Fibroblast of mammary gland (primary cell): ENCODE measurements at regions not wholly inside any gene's neighbourhood (a gene's known extent, or its start where the extent isn't known, plus 50 kb on each side); places are given as distances from the start of the nearest gene placed in this dataset.

Source experiments
- DNase-seq: peaks from one replicate; pipeline ENCODE4 v3.0.0-alpha.2; 2010; ENCODE audit warnings: low read depth
- H3K4me3 ChIP-seq: 2 replicates; pipeline ENCODE4 v1.5.1; 2011; ENCODE audit warnings: low read depth, mild to moderate bottlenecking, low read length, moderate library complexity; ENCODE audit not compliant: control insufficient read depth
- TF ChIP-seq, protein P1 (sequence below): conservative IDR thresholded peaks from 2 replicates; pipeline ENCODE4 v1.5.1; 2011; ENCODE audit warnings: low read depth, low read length, inconsistent platforms; ENCODE audit not compliant: control insufficient read depth, insufficient read depth

DNA sequence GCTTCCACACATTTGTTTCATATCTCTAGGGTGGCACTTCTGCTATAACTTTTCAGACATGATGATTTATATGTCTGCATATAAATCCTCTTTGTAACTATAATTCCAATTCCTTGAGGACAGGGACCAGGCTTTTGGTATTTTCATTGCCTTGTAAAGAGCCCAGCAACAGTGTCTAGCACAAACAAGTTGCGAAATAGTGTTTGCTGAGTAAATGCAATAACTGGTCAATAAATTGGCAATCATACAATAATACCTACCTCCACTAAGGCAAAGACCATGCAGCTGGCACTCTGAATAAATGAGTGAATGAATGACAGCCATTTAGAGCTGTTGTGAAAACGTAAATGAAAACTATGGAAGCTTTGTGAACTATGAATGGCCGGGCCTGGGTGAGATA, 564.0 kb upstream of the ZNF462 start:
- TF ChIP-seq, protein P1, sequence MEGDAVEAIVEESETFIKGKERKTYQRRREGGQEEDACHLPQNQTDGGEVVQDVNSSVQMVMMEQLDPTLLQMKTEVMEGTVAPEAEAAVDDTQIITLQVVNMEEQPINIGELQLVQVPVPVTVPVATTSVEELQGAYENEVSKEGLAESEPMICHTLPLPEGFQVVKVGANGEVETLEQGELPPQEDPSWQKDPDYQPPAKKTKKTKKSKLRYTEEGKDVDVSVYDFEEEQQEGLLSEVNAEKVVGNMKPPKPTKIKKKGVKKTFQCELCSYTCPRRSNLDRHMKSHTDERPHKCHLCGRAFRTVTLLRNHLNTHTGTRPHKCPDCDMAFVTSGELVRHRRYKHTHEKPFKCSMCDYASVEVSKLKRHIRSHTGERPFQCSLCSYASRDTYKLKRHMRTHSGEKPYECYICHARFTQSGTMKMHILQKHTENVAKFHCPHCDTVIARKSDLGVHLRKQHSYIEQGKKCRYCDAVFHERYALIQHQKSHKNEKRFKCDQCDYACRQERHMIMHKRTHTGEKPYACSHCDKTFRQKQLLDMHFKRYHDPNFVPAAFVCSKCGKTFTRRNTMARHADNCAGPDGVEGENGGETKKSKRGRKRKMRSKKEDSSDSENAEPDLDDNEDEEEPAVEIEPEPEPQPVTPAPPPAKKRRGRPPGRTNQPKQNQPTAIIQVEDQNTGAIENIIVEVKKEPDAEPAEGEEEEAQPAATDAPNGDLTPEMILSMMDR = no peak
- H3K4me3 ChIP-seq = no peak overlapping the region
- no peak for DNase-seq

DNA sequence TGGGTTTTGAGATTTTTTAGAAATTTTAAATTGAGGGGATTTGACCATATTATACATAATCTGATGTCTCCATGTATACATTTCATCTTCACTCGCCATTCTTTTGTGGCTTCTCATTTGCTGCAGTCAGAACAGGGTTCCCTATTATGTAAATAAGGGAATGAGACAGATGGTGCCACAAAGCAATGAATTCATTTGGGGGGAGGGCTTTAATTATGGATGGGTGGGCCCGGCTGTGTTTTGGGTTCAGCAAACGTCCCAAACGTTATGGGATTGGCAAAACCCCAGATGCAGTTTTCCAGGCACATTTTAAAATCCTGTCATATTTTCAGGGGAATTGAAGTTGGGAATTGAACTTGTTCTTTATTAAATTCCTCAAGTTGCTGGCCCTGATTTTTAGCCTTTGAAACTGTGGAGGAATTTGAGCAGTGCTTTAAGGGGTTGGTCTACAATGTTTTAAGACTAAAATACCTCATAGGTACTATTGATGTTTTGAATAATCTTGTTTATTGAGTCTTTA, 558.5 kb upstream of the ZNF462 start:
- H3K4me3 ChIP-seq = no peak overlapping the region
- TF ChIP-seq, protein P1 = no peak
- no peak for DNase-seq

DNA sequence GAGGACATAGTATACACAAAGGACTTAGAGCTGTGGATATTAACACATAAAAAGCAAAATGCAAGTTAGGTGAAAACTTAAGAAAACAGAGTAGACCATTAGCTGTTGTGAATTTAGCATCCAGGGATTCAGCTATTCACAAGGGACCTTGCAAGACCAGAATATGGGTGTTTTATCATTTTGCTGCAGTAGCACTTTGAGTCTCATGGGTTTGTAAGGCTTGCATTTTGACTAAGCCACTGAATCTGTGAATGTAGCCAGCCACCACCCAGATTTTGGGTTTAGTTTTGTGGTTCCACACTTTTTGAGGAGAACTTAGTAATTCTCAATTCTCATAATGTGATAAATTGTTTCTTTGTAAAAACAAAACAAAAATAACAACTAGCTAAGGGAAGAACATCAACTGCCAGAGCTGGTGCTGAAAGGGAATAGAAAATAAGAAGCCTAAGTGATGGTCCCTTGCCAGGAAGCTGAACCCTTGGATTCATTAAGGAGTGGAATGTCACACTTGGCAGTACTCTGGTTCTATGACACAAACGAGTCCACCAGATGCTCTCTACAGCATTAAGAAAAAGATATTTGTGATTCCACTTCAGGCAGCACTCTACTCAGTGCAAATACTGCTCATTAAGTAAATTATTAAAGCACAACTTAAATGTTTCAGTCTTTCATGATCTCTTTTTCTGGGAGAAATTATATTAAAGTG, 557.4 kb upstream of the ZNF462 start:
- TF ChIP-seq, protein P1 = no peak
- DNase-seq = no peak
- H3K4me3 ChIP-seq = no peak overlapping the region

DNA sequence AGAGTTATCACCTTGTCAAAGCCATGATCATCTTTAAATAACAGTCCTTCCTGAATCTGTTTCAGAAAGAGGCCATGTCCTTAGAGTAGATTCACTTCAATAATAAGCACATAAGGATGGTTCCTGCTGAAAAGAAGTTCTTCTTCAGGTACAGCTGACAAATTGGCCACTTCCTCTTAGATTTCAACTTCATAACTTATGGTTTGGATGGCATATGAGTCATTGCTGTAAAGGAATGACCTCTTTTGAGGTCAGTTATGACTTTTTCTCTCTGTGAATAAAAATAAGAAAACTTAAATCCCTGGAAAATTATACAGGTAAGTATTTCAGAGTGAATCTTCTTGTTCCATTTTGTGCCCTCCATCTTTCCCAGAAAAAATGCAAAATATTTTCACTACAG, 555.3 kb upstream of the ZNF462 start:
- DNase-seq = peak; percentile 6
- H3K4me3 ChIP-seq = no peak overlapping the region
- TF ChIP-seq, protein P1 = no peak

DNA sequence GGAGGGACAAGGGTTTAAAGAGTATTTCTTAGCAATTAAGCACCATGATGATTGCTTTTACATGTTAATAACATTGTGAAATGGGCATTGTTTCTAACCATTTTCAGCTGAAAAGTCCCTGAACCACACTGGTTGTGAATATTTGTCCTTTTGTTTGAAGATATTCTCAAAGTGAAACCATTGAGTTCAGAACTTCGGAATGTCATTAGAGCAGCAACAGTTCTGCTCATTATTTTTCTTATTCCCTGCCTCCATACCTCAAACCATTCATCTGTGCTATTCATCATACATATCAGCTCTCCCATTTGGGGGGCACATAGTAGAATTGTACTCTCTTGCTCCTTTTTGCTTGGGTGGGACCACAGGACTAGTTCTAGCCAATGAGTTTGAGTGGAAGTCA, 553.0 kb upstream of the ZNF462 start:
- no peak overlapping the region for H3K4me3 ChIP-seq
- TF ChIP-seq, protein P1 = no peak

DNA sequence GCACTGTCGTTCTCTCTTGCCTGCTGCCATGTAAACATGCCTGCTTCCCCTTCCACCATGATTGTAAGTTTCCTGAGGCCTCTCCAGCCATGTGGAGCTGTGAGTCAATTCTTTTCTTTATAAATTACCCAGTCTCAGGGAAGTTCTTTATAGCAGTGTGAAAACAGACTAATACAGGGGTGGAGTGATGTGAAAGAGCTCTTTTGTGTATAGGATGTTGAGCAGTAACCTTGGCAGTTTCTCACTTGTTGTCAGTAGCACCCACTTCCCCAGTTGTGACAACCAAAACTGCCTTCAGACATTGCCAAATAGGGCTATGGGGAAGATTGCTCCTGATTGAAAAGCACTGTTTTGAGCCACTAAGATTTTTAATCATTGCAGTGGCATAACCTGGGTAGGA, 552.2 kb upstream of the ZNF462 start:
- H3K4me3 ChIP-seq = no peak overlapping the region
- TF ChIP-seq, protein P1 = no peak
- DNase-seq = no peak

More for the DNA sequence above, 553.0 kb upstream of the ZNF462 start:
- no peak for DNase-seq
